H1 (cell line): ENCODE measurements at regions not wholly inside any gene's neighbourhood (a gene's known extent, or its start where the extent isn't known, plus 50 kb on each side); places are given as distances from the start of the nearest gene placed in this dataset.

Experiments
- CTCF ChIA-PET: fragments of 300-600 bp; sonication (Branson Sonifier 250); formaldehyde crosslinking; loops from one replicate; lab custom pipeline; 2021; ENCODE audit not compliant: partially characterized antibody; lab: Charles Lee
- POLR2A ChIA-PET: fragments of 300-600 bp; sonication (Branson Sonifier 250); formaldehyde crosslinking; loops from one replicate; lab custom pipeline; 2021; ENCODE audit warnings: inconsistent platforms; ENCODE audit not compliant: partially characterized antibody; lab: Charles Lee
- DNase-seq, 2 experiments: peaks; one replicate each; pipeline versions ENCODE4 v3.0.0 to v3.0.0-alpha.2; 2010 to 2022; ENCODE audit warnings: low spot score in 2 of 2, low read depth in 1 of 2, mixed read lengths in 1 of 2
- FAIRE-seq: peaks from 2 replicates; lab custom pipeline; 2011; peaks lifted over from hg19 to GRCh38; lab: Jason Lieb, UNC
- H2AFZ ChIP-seq: 2 replicates; pipeline ENCODE4 v1.8.1; 2012; ENCODE audit warnings: low read length, inconsistent platforms
- H2AK5ac ChIP-seq: 2 replicates; pipeline ENCODE4 v1.6.1; 2013; ENCODE audit warnings: low read depth, low read length
- H2BK120ac ChIP-seq: replicated peaks from 2 replicates; pipeline ENCODE3; 2013; ENCODE audit warnings: low read depth, low read length, inconsistent platforms
- H2BK12ac ChIP-seq: 2 replicates; pipeline ENCODE4 v1.6.1; 2013; ENCODE audit warnings: low read depth, low read length
- H2BK15ac ChIP-seq: 2 replicates; pipeline ENCODE4 v1.6.1; 2013; ENCODE audit warnings: low read length
- H2BK20ac ChIP-seq: 2 replicates; pipeline ENCODE4 v1.6.1; 2013; ENCODE audit warnings: low read length
- H2BK5ac ChIP-seq: 2 replicates; pipeline ENCODE4 v1.6.1; 2013; ENCODE audit warnings: low read depth, low read length
- H3K14ac ChIP-seq: 2 replicates; pipeline ENCODE4 v1.6.1; 2013; ENCODE audit warnings: inconsistent platforms; ENCODE audit not compliant: insufficient read length
- H3K18ac ChIP-seq: 2 replicates; pipeline ENCODE4 v1.6.1; 2013; ENCODE audit warnings: low read length; ENCODE audit errors: extremely low read depth
- H3K23ac ChIP-seq: 2 replicates; pipeline ENCODE4 v1.6.1; 2013; ENCODE audit warnings: inconsistent platforms; ENCODE audit not compliant: insufficient read length
- H3K23me2 ChIP-seq: 2 replicates; pipeline ENCODE4 v1.6.1; 2013; ENCODE audit warnings: low read depth, low read length
- H3K27ac ChIP-seq: 2 replicates; pipeline ENCODE4 v1.6.1; 2011; ENCODE audit warnings: low read depth, low read length, inconsistent platforms
- H3K27me3 ChIP-seq, 4 experiments: replicated peaks in 1 of 4; 1 replicate in 1 of 4; 2 replicates in 3 of 4; pipeline versions ENCODE4 v1.6.1 to v1.8.1; 2011 to 2013; ENCODE audit warnings: low read length in 3 of 4, mild to moderate bottlenecking in 3 of 4, inconsistent platforms in 2 of 4, mixed read lengths in 2 of 4, moderate library complexity in 1 of 4; ENCODE audit not compliant: control insufficient read depth in 3 of 4, insufficient read depth in 3 of 4; ENCODE audit errors: extremely low read depth in 1 of 4
- H3K36me3 ChIP-seq, 4 experiments: 2 replicates each; pipeline versions ENCODE4 v1.6.1 to v1.8.1; 2011 to 2013; ENCODE audit warnings: mild to moderate bottlenecking in 4 of 4, low read length in 3 of 4, moderate library complexity in 2 of 4, control low read depth in 1 of 4, inconsistent platforms in 1 of 4; ENCODE audit not compliant: insufficient read depth in 4 of 4, control insufficient read depth in 2 of 4
- H3K4ac ChIP-seq: replicated peaks from 2 replicates; pipeline ENCODE3; 2013; ENCODE audit warnings: low read length, low read depth, mixed read lengths, inconsistent platforms; ENCODE audit not compliant: insufficient read length
- H3K4me1 ChIP-seq, 4 experiments: replicated peaks in 1 of 4; 1 replicate in 1 of 4; 2 replicates in 3 of 4; pipeline versions ENCODE4 v1.6.1 to v1.8.1; 2011 to 2013; ENCODE audit warnings: low read length in 3 of 4, inconsistent platforms in 2 of 4, mixed read lengths in 1 of 4; ENCODE audit not compliant: insufficient read depth in 4 of 4, control insufficient read depth in 3 of 4
- H3K4me2 ChIP-seq, 2 experiments: 2 replicates each; pipeline versions ENCODE4 v1.6.1 to v1.8.1; 2011 to 2013; ENCODE audit warnings: low read depth in 2 of 2, low read length in 2 of 2, control low read depth in 1 of 2, inconsistent platforms in 1 of 2, mild to moderate bottlenecking in 1 of 2; ENCODE audit not compliant: insufficient read depth in 1 of 2
- H3K4me3 ChIP-seq, 4 experiments: fragments of 200-600, 300-600 bp in 1 of 4; sonication (generic), shearing (Covaris generic), sonication (Bioruptor Twin) in 1 of 4; 2 replicates each; pipeline versions ENCODE4 v1.5.1 to v1.8.1; 2011 to 2016; ENCODE audit warnings: low read length in 4 of 4, low read depth in 3 of 4, control low read depth in 2 of 4, inconsistent platforms in 2 of 4, mild to moderate bottlenecking in 2 of 4, mixed read lengths in 1 of 4, moderate library complexity in 1 of 4; ENCODE audit not compliant: insufficient read depth in 2 of 4; ENCODE audit errors: extremely low read depth in 1 of 4
- H3K56ac ChIP-seq: replicated peaks from 2 replicates; pipeline ENCODE3; 2013; ENCODE audit warnings: low read depth, mild to moderate bottlenecking, mixed read lengths, low read length, inconsistent platforms; ENCODE audit not compliant: insufficient read length
- H3K79me1 ChIP-seq: 2 replicates; pipeline ENCODE4 v1.6.1; 2013; ENCODE audit warnings: low read depth, low read length, control low read depth
- H3K79me2 ChIP-seq, 2 experiments: 2 replicates each; pipeline versions ENCODE4 v1.6.1 to v1.8.1; 2012 to 2013; ENCODE audit warnings: low read length in 2 of 2, mild to moderate bottlenecking in 2 of 2, inconsistent platforms in 1 of 2; ENCODE audit not compliant: insufficient read depth in 2 of 2, control insufficient read depth in 1 of 2
- H3K9ac ChIP-seq, 4 experiments: replicated peaks in 1 of 4; 1 replicate in 1 of 4; 2 replicates in 3 of 4; pipeline versions ENCODE4 v1.6.1 to v1.8.1; 2011 to 2013; ENCODE audit warnings: low read depth in 3 of 4, low read length in 3 of 4, control low read depth in 2 of 4, mild to moderate bottlenecking in 2 of 4, moderate library complexity in 2 of 4, inconsistent platforms in 1 of 4; ENCODE audit errors: extremely low read depth in 1 of 4
- H3K9me3 ChIP-seq, 2 experiments: 2 replicates each; pipeline versions ENCODE4 v1.6.1 to v1.8.1; 2012 to 2013; ENCODE audit warnings: mild to moderate bottlenecking in 2 of 2, moderate library complexity in 2 of 2, control low read depth in 1 of 2, inconsistent platforms in 1 of 2, low read depth in 1 of 2, low read length in 1 of 2, mixed read lengths in 1 of 2; ENCODE audit not compliant: insufficient read depth in 2 of 2
- H4K20me1 ChIP-seq, 2 experiments: replicated peaks in 1 of 2; 2 replicates each; pipeline versions ENCODE3 to v1.8.1; 2011 to 2013; ENCODE audit warnings: inconsistent platforms in 2 of 2, low read length in 2 of 2, mild to moderate bottlenecking in 1 of 2; ENCODE audit not compliant: insufficient read depth in 2 of 2, control insufficient read depth in 1 of 2
- H4K5ac ChIP-seq: 2 replicates; pipeline ENCODE4 v1.6.1; 2013; ENCODE audit warnings: low read length, low read depth, mixed read lengths, inconsistent platforms; ENCODE audit not compliant: insufficient read length
- H4K8ac ChIP-seq: 2 replicates; pipeline ENCODE4 v1.8.0; 2013; ENCODE audit warnings: mild to moderate bottlenecking, moderate library complexity, low read length, inconsistent platforms; ENCODE audit not compliant: insufficient read depth; ENCODE audit errors: extremely low read depth
- H4K91ac ChIP-seq: replicated peaks from 2 replicates; pipeline ENCODE3; 2013; ENCODE audit warnings: low read length, mixed read lengths, inconsistent platforms; ENCODE audit not compliant: insufficient read length
- BACH1 ChIP-seq: IDR thresholded peaks from 2 replicates; pipeline ENCODE4 v1.6.1; 2012; ENCODE audit warnings: low read length, improper control_type of control experiment
- CEBPB ChIP-seq: IDR thresholded peaks from 2 replicates; pipeline ENCODE4 v1.6.1; 2012; ENCODE audit warnings: low read depth, low read length
- CTBP2 ChIP-seq: IDR thresholded peaks from 2 replicates; pipeline ENCODE4 v1.7.0; 2011; ENCODE audit warnings: borderline replicate concordance, mild to moderate bottlenecking, moderate library complexity, mixed read lengths, low read length; ENCODE audit not compliant: insufficient read depth, insufficient read length
- HDAC2 ChIP-seq, 2 experiments: fragments of 300-600 bp in 1 of 2; sonication (generic) in 1 of 2; IDR thresholded peaks; 2 replicates each; pipeline ENCODE4 v1.6.1; 2011 to 2012; ENCODE audit warnings: low read depth in 2 of 2, low read length in 2 of 2, mild to moderate bottlenecking in 2 of 2, moderate library complexity in 2 of 2, borderline replicate concordance in 1 of 2, inconsistent platforms in 1 of 2
- HDAC6 ChIP-seq: IDR thresholded peaks from one replicate; pipeline ENCODE4 v1.7.1; 2012; ENCODE audit warnings: low read depth, mild to moderate bottlenecking, inconsistent platforms, low read length, moderate library complexity
- RBBP5 ChIP-seq: IDR thresholded peaks from 2 replicates; pipeline ENCODE4 v1.7.1; 2012; ENCODE audit warnings: low read depth, mild to moderate bottlenecking, inconsistent platforms, low read length, moderate library complexity, borderline replicate concordance
- RFX5 ChIP-seq: IDR thresholded peaks from 2 replicates; pipeline ENCODE4 v1.6.1; 2011; ENCODE audit warnings: low read depth, low read length, improper control_type of control experiment, borderline replicate concordance
- SRF ChIP-seq: IDR thresholded peaks from 2 replicates; pipeline ENCODE4 v1.6.1; 2011; ENCODE audit warnings: mild to moderate bottlenecking, low read depth, low read length, moderate library complexity
- SUZ12 ChIP-seq: fragments of 200-600 bp; sonication (generic); IDR thresholded peaks from 2 replicates; pipeline ENCODE4 v1.6.1; 2012; ENCODE audit warnings: mild to moderate bottlenecking, inconsistent platforms, low read length, moderate library complexity, mixed read lengths
- TBP ChIP-seq: IDR thresholded peaks from 2 replicates; pipeline ENCODE4 v1.6.1; 2011; ENCODE audit warnings: low read depth, low read length, improper control_type of control experiment
- WGBS, 2 experiments: shearing (Covaris generic) in 1 of 2; methylation state at CpG; one replicate each; pipeline versions ENCODE4 v1.1.6 to v1.1.7; 2013 to 2015; ENCODE audit warnings: low lambda C conversion rate in 2 of 2, mixed read lengths in 2 of 2, inconsistent platforms in 1 of 2, low coverage in 1 of 2, missing lambda C conversion rate in 1 of 2; ENCODE audit not compliant: insufficient replicate concordance in 2 of 2, insufficient coverage in 1 of 2, insufficient read length in 1 of 2; ENCODE audit errors: extremely low coverage in 1 of 2, missing lambda C conversion rate in 1 of 2; 5-methylcytosine and 5-hydroxymethylcytosine counted together

DNA sequence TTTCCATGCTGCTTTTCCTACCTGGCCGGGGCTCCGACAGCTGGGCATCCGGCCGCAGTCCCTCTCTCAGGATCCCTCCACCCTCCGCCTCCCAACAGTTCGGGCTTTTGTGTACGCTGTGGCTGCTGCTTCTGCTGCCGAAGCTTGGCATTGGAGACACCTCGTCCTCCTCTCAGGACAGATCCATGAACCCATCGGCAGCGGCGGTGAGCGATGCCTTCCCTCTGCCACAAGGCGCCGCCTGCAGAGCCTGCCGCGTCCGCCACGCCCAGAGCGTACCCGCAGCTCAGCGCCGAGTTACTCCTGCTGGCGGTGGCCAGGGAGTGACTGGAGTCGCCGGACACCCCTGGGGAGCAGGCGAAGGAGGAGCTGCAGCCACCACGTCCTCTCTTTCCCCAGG lies 2032.8 kb downstream of the TP53TG3F start:
- Histone ChIP-seq H3K14ac (no peak overlapping the region), H3K27ac (no peak overlapping the region), H2BK12ac (no peak overlapping the region), H2BK5ac (no peak overlapping the region), H3K4me1 (no peaks in the 10 kb centered on the region), H3K79me1 (no peaks in the 10 kb centered on the region), H2BK20ac (no peak overlapping the region), H3K18ac (no peak overlapping the region), H3K9me3 (peaks cover 55 to 61% of the 10 kb centered on the region in 2 experiments), H4K91ac (no peak overlapping the region), H3K4me2 (no peak overlapping the region), H2BK120ac (no peak overlapping the region), H3K36me3 (0 out of 8 replicates have a peak, but pooled peaks cover 0 to 3% (median 0%) of the 10 kb centered on the region in 4 experiments), H3K79me2 (no peaks in the 10 kb centered on the region), H3K9ac (no peak overlapping the region), H3K4ac (no peak overlapping the region), H2AFZ (no peak overlapping the region), H2AK5ac (no peak overlapping the region), H3K23me2 (no peaks in the 10 kb centered on the region), H4K5ac (no peak overlapping the region), H3K56ac (no peak overlapping the region), H4K20me1 (no peaks in the 10 kb centered on the region), H3K23ac (no peak overlapping the region), H3K4me3 (no peak overlapping the region), H3K27me3 (no peaks in the 10 kb centered on the region), H4K8ac (no peak overlapping the region), H2BK15ac (no peak overlapping the region)
- no peak for FAIRE-seq
- ChIA-PET POLR2A (no interaction called here), CTCF (no interaction called here)
- WGBS, 2 experiments: 90% methylated on average over 21 of the region's 28 CpGs; no CpG with 5 or more reads in 1 of the 2 experiments
- TF ChIP-seq BACH1: no peak
- no peak for TF ChIP-seq CEBPB
- TF ChIP-seq RBBP5: no peak
- no peak for TF ChIP-seq TBP
- no peak for TF ChIP-seq HDAC6
- no peak for TF ChIP-seq SRF
- TF ChIP-seq RFX5: no peak
- TF ChIP-seq HDAC2 (IDR thresholded peaks at IDR 0.05; ENCODE audit: borderline replicate concordance in 1 of 2, low read depth in 2 of 2, low read length in 2 of 2): no peak
- no peak for TF ChIP-seq CTBP2
- TF ChIP-seq SUZ12: no peak
- DNase-seq: no peak
